ENCODE measurements at regions not wholly inside any gene's neighbourhood (a gene's known extent, or its start where the extent isn't known, plus 50 kb on each side); places are given as distances from the start of the nearest gene placed in this dataset.

- TF ChIP-seq ZNF274 (IDR thresholded peaks at IDR 0.05; ENCODE audit: borderline replicate concordance, extremely low read depth, low read length) (no peak), RFX5 (IDR thresholded peaks at IDR 0.05; ENCODE audit: borderline replicate concordance, low read depth, low read length) (no peak)
Observed at GRCh38 chr1:101511202-101511891, 274.5 kb downstream of the S1PR1 start (continued).
